ENCODE measurements at regions not wholly inside any gene's neighbourhood (a gene's known extent, or its start where the extent isn't known, plus 50 kb on each side); places are given as distances from the start of the nearest gene placed in this dataset.
A peak's percentile ranks its signal among the peaks of the same experiment; 100 is the strongest.

DNA sequence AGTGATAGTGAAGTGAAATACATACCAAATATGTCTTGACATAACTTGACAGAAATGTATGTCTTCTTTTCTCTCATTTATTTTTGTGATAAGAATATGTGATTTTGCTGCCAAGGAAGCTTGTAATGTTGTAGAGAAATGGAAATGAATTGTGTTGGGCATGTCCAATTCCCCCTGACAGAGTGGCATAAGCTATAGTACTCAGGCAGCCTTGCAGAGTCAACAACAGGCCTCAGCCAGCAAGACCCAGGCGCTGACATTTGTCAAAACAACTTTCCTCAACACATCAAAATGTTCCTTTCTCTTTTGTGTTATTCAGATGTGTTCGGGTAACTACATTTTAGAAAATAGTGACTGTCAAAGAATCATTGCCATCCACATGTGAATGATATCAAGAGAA is 538.1 kb upstream of the ATP11B start:
- H3K27me3 Mint-ChIP-seq (ENCODE audit: insufficient read depth, unreplicated experiment): no peaks in the 10 kb centered on the region
- no peak overlapping the region for H3K4me3 Mint-ChIP-seq (ENCODE audit: unreplicated experiment)
- Histone ChIP-seq H3K27me3 (replicated peaks; ENCODE audit: control insufficient read depth, insufficient read depth, low read length) (no peaks in the 10 kb centered on the region), H3K36me3 (ENCODE audit: control insufficient read depth, insufficient read depth, low read length) (no peaks in the 10 kb centered on the region), H3K9me3 (no peaks in the 10 kb centered on the region), H3K4me1 (no peaks in the 10 kb centered on the region; the same call in 1 of the 2 replicates), H3K4me3 (ENCODE audit: low read depth, low read length) (no peak overlapping the region)
- intact Hi-C loops (cut with micrococcal nuclease; ENCODE audit: unreplicated experiment): loop anchor here (5.0 kb wide), 1 partner anchor 383 kb away; no protein-coding TSS in a partner anchor
- ChIA-PET POLR2A (no interaction called here), CTCF (no interaction called here)
- no peak overlapping the region for H3K27ac Mint-ChIP-seq (ENCODE audit: unreplicated experiment)
- peaks cover 6% of the 10 kb centered on the region for H3K4me1 Mint-ChIP-seq (ENCODE audit: low read depth, unreplicated experiment)
- H3K9me3 Mint-ChIP-seq (ENCODE audit: unreplicated experiment): no peaks in the 10 kb centered on the region
- no peak for TF ChIP-seq CTCF (IDR thresholded peaks at IDR 0.05; ENCODE audit: insufficient read depth in 1 of 2, low read depth in 1 of 2, low read length in 1 of 2, severe bottlenecking in 1 of 2, unreplicated experiment in 1 of 2)
- H3K36me3 Mint-ChIP-seq (ENCODE audit: insufficient read depth, unreplicated experiment): no peaks in the 10 kb centered on the region
- BruUV-seq (replicated peaks): no TSS peak
- DNase-seq: no peak

DNA sequence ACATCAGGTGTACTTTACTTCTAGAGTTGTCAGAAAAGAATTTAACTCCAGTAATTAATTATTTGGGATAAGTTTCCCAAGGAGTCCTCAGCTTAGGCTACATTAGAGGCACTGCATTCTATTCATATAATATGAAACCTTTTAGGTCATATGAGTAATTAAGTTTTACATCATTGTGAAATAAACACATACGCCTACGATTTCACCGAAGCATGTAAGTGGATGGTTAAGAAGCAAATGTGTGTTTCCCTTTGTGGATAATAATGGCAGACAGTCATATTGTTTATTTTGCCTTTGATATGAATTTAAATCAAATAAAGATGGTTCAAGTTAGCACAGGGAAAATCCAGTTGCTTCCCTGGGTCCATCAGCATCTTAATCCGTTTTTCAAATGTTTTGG is 535.9 kb upstream of the ATP11B start:
- Histone ChIP-seq H3K27me3 (replicated peaks; ENCODE audit: control insufficient read depth, insufficient read depth, low read length) (no peaks in the 10 kb centered on the region), H3K36me3 (ENCODE audit: control insufficient read depth, insufficient read depth, low read length) (no peaks in the 10 kb centered on the region), H3K4me1 (no peaks in the 10 kb centered on the region; the same call in 1 of the 2 replicates), H3K4me3 (ENCODE audit: low read depth, low read length) (no peak overlapping the region), H3K9me3 (no peaks in the 10 kb centered on the region)
- DNase-seq: no peak
- ChIA-PET CTCF (no interaction called here), POLR2A (no interaction called here)
- BruUV-seq (replicated peaks): no TSS peak
- Mint-ChIP-seq H3K4me1 (ENCODE audit: low read depth, unreplicated experiment) (peaks cover 6% of the 10 kb centered on the region), H3K27ac (ENCODE audit: unreplicated experiment) (no peak overlapping the region), H3K27me3 (ENCODE audit: insufficient read depth, unreplicated experiment) (no peaks in the 10 kb centered on the region), H3K4me3 (ENCODE audit: unreplicated experiment) (no peak overlapping the region), H3K9me3 (ENCODE audit: unreplicated experiment) (no peaks in the 10 kb centered on the region), H3K36me3 (ENCODE audit: insufficient read depth, unreplicated experiment) (no peaks in the 10 kb centered on the region)
- intact Hi-C loops (cut with micrococcal nuclease; ENCODE audit: unreplicated experiment): loop anchor here (5.0 kb wide), 1 partner anchor 385 kb away; no protein-coding TSS in a partner anchor
- no peak for TF ChIP-seq CTCF (IDR thresholded peaks at IDR 0.05; ENCODE audit: insufficient read depth in 1 of 2, low read depth in 1 of 2, low read length in 1 of 2, severe bottlenecking in 1 of 2, unreplicated experiment in 1 of 2)

- H3K27me3 Mint-ChIP-seq (ENCODE audit: insufficient read depth, unreplicated experiment): no peaks in the 10 kb centered on the region
- CTCF ChIA-PET: no interaction called here
Observed at GRCh38 chr3:182258538-182259177, 534.6 kb upstream of the ATP11B start.

More at GRCh38 chr3:182258538-182259177, 534.6 kb upstream of the ATP11B start:
- H3K4me1 Mint-ChIP-seq (ENCODE audit: low read depth, unreplicated experiment): peaks cover 6% of the 10 kb centered on the region
- H3K27ac Mint-ChIP-seq (ENCODE audit: unreplicated experiment): no peak overlapping the region
- peak in 1 of 2 experiments; percentile 58 for DNase-seq
- no peaks in the 10 kb centered on the region for H3K36me3 ChIP-seq (ENCODE audit: control insufficient read depth, insufficient read depth, low read length)
- POLR2A ChIA-PET: no interaction called here
- no peaks in the 10 kb centered on the region for H3K36me3 Mint-ChIP-seq (ENCODE audit: insufficient read depth, unreplicated experiment)
- no peaks in the 10 kb centered on the region for H3K27me3 ChIP-seq (replicated peaks; ENCODE audit: control insufficient read depth, insufficient read depth, low read length)
- peak; percentile 66 to 68 for TF ChIP-seq CTCF (IDR thresholded peaks at IDR 0.05; ENCODE audit: insufficient read depth in 1 of 2, low read depth in 1 of 2, low read length in 1 of 2, severe bottlenecking in 1 of 2, unreplicated experiment in 1 of 2)
- intact Hi-C loops (cut with micrococcal nuclease; ENCODE audit: unreplicated experiment): loop anchor here (1.0 to 5.0 kb wide), 8 partner anchors 45 to 549 kb away; no protein-coding TSS in a partner anchor
- H3K4me3 Mint-ChIP-seq (ENCODE audit: unreplicated experiment): no peak overlapping the region
- H3K4me1 ChIP-seq: no peaks in the 10 kb centered on the region; the same call in 1 of the 2 replicates
- H3K9me3 ChIP-seq: no peaks in the 10 kb centered on the region
- H3K9me3 Mint-ChIP-seq (ENCODE audit: unreplicated experiment): no peaks in the 10 kb centered on the region
- H3K4me3 ChIP-seq (ENCODE audit: low read depth, low read length): no peak overlapping the region
- no TSS peak for BruUV-seq (replicated peaks)
